Ovary (tissue), 7 donors: ENCODE measurements at regions not wholly inside any gene's neighbourhood (a gene's known extent, or its start where the extent isn't known, plus 50 kb on each side); places are given as distances from the start of the nearest gene placed in this dataset.

Experiments
- DNase-seq, 5 donors: peaks; one replicate each; pipeline ENCODE4 v3.0.0-alpha.2; 2019 to 2020
- H3K27ac ChIP-seq, 2 donors: fragments of 200-600 bp; one replicate each; pipeline versions ENCODE4 v1.5.1 to v1.8.0; 2019 to 2022
- H3K27me3 ChIP-seq: fragments of 200-600 bp; one replicate; pipeline ENCODE4 v1.8.0; 2022
- H3K36me3 ChIP-seq: fragments of 200-600 bp; sonication (generic); one replicate; pipeline ENCODE4 v1.5.1; 2019
- H3K4me1 ChIP-seq: one replicate; pipeline ENCODE4 v1.8.1; 2013; ENCODE audit warnings: mild to moderate bottlenecking, moderate library complexity; ENCODE audit not compliant: insufficient read depth
- H3K4me3 ChIP-seq: fragments of 200-600 bp; sonication (generic); one replicate; pipeline ENCODE4 v1.5.1; 2017
- H3K9me3 ChIP-seq, 2 donors: fragments of 200-600 bp in 1 of 2; sonication (generic) in 1 of 2; one replicate each; pipeline versions ENCODE4 v1.5.1 to v1.8.1; 2013 to 2019; ENCODE audit warnings: mild to moderate bottlenecking in 1 of 2, moderate library complexity in 1 of 2
- EP300 ChIP-seq: sonication (generic); formaldehyde crosslinking; IDR thresholded peaks from one replicate; pipeline ENCODE4 v1.6.1; 2017; ENCODE audit warnings: antibody characterized with exemption
- POLR2A ChIP-seq: fragments of 450-650 bp; IDR thresholded peaks from one replicate; pipeline ENCODE4 v1.6.1; 2017; ENCODE audit warnings: antibody characterized with exemption, mild to moderate bottlenecking, moderate library complexity
- WGBS, 3 donors: extraction: QIAGEN DNeasy Blood & Tissue Kit in 1 of 3; methylation state at CpG; one replicate each; pipeline versions ENCODE4 v1.1.5 to v1.1.7; 2013 to 2017; 5-methylcytosine and 5-hydroxymethylcytosine counted together
- intact Hi-C, 4 donors: fragments of 100-400 bp; cut with DNase I; formaldehyde crosslinking; loops; one replicate each; pipeline versions ENCODE4 v1.11.0 to v1.15.1; 2022 to 2023
- TF ChIP-seq, protein P1 (sequence below), 3 donors: fragments of 450-650 bp in 2 of 3; fragments of 200-600 bp in 1 of 3; IDR thresholded peaks; one replicate each; pipeline versions ENCODE4 v1.5.1 to v1.8.0; 2016 to 2022; ENCODE audit warnings: antibody characterized with exemption in 3 of 3, mild to moderate bottlenecking in 1 of 3
- donor health status: DM: no; HTN: no; CAD: no; lungs with moderate emphysema.
- donor health status: DM: no; HTN: no; CAD: no.
- donor health status: Bipolar disorder and iron deficiency.
- donor health status: DM: no; HTN: no; CAD: no.
- donor health status: DM: yes; HTN: yes; CAD: no.

DNA sequence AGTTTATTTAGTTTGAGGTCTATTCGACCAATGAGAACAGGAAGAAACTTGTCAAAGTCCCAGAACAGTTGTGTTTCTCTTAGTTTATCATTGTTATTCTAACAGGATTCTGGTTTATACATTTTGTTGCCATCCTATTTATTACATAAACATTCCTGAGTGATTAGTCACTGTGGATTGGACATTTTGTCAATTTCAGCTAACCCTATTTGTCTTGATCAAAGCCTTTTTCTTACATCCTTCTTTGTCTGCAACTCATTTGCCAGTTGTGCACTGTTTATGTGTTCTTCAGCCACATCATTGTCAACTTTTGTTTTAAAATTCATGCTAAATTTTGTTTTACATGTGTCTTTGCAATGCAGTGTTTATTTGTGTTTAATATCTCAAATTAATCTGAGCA lies 886.0 kb upstream of the SLC10A2 start:
- no peaks in the 10 kb centered on the region for H3K36me3 ChIP-seq
- WGBS, 3 donors, result 40 to 63% (median 50%) methylated on average over 1 of the region's 1 CpG
- no peaks in the 10 kb centered on the region for H3K9me3 ChIP-seq
- no peak for DNase-seq
- no peaks in the 10 kb centered on the region for H3K27me3 ChIP-seq
- TF ChIP-seq EP300 (no peak), POLR2A (no peak)
- TF ChIP-seq, protein P1, sequence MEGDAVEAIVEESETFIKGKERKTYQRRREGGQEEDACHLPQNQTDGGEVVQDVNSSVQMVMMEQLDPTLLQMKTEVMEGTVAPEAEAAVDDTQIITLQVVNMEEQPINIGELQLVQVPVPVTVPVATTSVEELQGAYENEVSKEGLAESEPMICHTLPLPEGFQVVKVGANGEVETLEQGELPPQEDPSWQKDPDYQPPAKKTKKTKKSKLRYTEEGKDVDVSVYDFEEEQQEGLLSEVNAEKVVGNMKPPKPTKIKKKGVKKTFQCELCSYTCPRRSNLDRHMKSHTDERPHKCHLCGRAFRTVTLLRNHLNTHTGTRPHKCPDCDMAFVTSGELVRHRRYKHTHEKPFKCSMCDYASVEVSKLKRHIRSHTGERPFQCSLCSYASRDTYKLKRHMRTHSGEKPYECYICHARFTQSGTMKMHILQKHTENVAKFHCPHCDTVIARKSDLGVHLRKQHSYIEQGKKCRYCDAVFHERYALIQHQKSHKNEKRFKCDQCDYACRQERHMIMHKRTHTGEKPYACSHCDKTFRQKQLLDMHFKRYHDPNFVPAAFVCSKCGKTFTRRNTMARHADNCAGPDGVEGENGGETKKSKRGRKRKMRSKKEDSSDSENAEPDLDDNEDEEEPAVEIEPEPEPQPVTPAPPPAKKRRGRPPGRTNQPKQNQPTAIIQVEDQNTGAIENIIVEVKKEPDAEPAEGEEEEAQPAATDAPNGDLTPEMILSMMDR (IDR thresholded peaks at IDR 0.05), result no peak
- no peak overlapping the region for H3K4me3 ChIP-seq
- no peaks in the 10 kb centered on the region for H3K4me1 ChIP-seq
- no peak overlapping the region for H3K27ac ChIP-seq
- intact Hi-C loops, result no loop called here

DNA sequence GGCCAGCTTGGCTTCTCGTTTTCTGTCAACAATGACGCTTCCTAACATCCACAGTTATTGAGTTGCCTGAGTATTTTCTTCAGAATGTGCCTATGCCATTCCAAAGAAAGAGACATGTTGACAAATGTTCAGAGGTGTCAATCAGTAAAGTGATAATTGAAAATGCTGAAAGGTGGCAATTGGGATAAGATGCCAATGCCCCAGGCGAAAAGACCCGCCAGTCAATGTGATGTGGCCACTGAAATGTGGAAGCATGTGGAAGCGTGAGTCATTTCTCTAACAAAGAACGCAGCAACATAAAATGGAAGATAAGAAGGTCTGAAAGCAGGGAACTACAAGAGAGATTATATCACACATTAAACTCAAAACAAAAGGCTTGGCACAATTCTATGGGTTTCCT lies 882.2 kb upstream of the SLC10A2 start:
- DNase-seq, result no peak
- no peak overlapping the region for H3K27ac ChIP-seq
- no peaks in the 10 kb centered on the region for H3K27me3 ChIP-seq
- intact Hi-C loops, result no loop called here
- H3K4me1 ChIP-seq, result no peaks in the 10 kb centered on the region
- no peak overlapping the region for H3K4me3 ChIP-seq
- WGBS, 3 donors, result 87 to 90% (median 89%) methylated on average over 6 of the region's 6 CpGs
- TF ChIP-seq POLR2A (no peak), EP300 (no peak)
- TF ChIP-seq, protein P1 (IDR thresholded peaks at IDR 0.05), result no peak
- no peaks in the 10 kb centered on the region for H3K36me3 ChIP-seq
- H3K9me3 ChIP-seq, result no peaks in the 10 kb centered on the region

DNA sequence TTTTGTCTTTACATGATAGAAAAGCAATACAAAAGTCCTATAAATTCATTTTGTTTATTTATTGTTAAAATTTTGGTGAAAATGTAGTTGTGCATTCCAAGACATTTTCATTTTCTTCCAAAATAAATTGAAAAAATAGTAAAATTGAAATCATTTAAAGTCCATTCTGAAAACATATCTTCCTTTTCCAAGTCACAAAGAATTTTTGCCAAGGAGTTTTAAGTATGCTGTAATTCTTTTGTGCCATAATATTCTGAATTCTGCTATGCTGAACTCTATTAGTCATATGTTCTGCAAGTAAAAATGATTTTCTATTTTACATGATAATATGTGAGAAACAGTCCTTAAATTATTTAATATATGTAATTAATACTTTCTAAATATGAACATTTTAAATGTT lies 879.6 kb upstream of the SLC10A2 start:
- DNase-seq, result no peak
- Histone ChIP-seq H3K4me3 (no peak overlapping the region), H3K36me3 (no peaks in the 10 kb centered on the region), H3K9me3 (no peaks in the 10 kb centered on the region), H3K4me1 (no peaks in the 10 kb centered on the region), H3K27me3 (no peaks in the 10 kb centered on the region), H3K27ac (no peak overlapping the region)
- TF ChIP-seq POLR2A (no peak), EP300 (no peak)
- TF ChIP-seq, protein P1 (IDR thresholded peaks at IDR 0.05), result no peak
- intact Hi-C loops, result no loop called here

DNA sequence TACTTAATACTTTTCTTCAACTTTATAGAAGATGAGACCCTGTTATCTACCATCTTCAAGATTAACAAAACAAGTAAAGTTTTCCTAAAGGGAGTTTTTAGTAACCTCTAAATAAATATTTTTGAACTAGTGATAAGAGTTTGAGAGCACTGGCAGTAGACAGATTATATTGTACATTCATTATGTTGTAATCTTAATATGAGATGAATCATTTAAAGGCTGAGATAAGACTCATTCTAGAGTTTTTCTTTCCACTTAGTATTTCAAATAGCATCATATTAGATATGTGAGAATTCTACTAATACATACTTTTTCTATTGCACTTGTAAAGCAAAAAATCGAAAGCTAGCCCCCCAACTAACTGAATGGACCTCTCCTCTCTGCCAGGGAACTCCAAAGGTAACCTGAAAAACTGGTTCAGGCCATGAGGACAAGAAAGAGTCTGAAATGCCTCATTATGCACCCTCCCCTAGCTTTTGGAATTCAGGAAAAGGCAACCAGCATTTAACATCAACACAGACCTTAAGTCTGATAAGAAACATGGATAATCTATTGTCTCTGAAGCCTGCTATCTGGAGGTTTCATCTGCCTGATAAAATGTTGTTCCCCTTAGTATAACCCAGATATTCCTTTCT lies 875.4 kb upstream of the SLC10A2 start:
- TF ChIP-seq, protein P1 (IDR thresholded peaks at IDR 0.05), result no peak
- TF ChIP-seq EP300 (no peak), POLR2A (no peak)
- no peak overlapping the region for H3K27ac ChIP-seq
- 73 to 84% (median 78%) methylated on average over 1 of the region's 1 CpG for WGBS, 3 donors

More for the DNA sequence above, 875.4 kb upstream of the SLC10A2 start:
- Histone ChIP-seq H3K4me3 (no peak overlapping the region), H3K36me3 (no peaks in the 10 kb centered on the region), H3K27me3 (no peaks in the 10 kb centered on the region), H3K9me3 (no peaks in the 10 kb centered on the region), H3K4me1 (no peaks in the 10 kb centered on the region)
- intact Hi-C loops, result no loop called here
- no peak for DNase-seq
